ENCODE measurements at regions not wholly inside any gene's neighbourhood (a gene's known extent, or its start where the extent isn't known, plus 50 kb on each side); places are given as distances from the start of the nearest gene placed in this dataset.

DNA sequence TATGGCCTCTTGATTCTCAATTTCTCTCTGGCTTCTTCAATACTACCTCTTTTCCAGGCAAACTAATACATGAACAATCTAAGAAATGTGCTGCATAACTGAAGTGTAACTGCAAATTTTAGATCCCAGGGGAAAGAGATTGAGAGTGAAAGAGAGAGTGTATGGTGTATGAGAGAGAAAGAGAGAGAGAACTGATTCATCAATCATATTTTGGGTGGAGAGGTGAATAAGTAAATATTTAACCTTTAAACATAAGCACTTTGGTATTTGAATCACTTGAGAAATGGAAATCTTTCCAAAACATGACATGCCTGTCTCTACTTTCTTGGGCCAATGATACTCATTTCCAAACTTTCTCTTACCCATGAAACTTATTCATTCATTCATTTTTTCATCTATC, 147.2 kb upstream of the DIPK2B start:
- TF ChIP-seq, protein P1, sequence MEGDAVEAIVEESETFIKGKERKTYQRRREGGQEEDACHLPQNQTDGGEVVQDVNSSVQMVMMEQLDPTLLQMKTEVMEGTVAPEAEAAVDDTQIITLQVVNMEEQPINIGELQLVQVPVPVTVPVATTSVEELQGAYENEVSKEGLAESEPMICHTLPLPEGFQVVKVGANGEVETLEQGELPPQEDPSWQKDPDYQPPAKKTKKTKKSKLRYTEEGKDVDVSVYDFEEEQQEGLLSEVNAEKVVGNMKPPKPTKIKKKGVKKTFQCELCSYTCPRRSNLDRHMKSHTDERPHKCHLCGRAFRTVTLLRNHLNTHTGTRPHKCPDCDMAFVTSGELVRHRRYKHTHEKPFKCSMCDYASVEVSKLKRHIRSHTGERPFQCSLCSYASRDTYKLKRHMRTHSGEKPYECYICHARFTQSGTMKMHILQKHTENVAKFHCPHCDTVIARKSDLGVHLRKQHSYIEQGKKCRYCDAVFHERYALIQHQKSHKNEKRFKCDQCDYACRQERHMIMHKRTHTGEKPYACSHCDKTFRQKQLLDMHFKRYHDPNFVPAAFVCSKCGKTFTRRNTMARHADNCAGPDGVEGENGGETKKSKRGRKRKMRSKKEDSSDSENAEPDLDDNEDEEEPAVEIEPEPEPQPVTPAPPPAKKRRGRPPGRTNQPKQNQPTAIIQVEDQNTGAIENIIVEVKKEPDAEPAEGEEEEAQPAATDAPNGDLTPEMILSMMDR (IDR thresholded peaks at IDR 0.05) = no peak
- TF ChIP-seq POLR2A (IDR thresholded peaks at IDR 0.05) (no peak), POLR2AphosphoS5 (IDR thresholded peaks at IDR 0.05; ENCODE audit: insufficient read depth in 1 of 2, low read depth in 1 of 2) (no peak)
